GM06990 (cell line): ENCODE measurements at regions not wholly inside any gene's neighbourhood (a gene's known extent, or its start where the extent isn't known, plus 50 kb on each side); places are given as distances from the start of the nearest gene placed in this dataset.

ENCODE experiments used
- DNase-seq: peaks from one replicate; pipeline ENCODE4 v3.0.0-alpha.2; 2011; ENCODE audit not compliant: insufficient read length; ENCODE audit errors: extremely low read depth
- H3K27me3 ChIP-seq: replicated peaks from 2 replicates; pipeline ENCODE4 v1.6.0; 2011; ENCODE audit warnings: low read length; ENCODE audit not compliant: control insufficient read depth, insufficient read depth
- H3K36me3 ChIP-seq: 2 replicates; pipeline ENCODE4 v1.5.1; 2011; ENCODE audit warnings: low read length; ENCODE audit not compliant: control insufficient read depth, insufficient read depth
- H3K4me3 ChIP-seq: replicated peaks from 2 replicates; pipeline ENCODE4 v1.5.1; 2011; ENCODE audit warnings: low read depth, mild to moderate bottlenecking, control low read depth, low read length
- TF ChIP-seq, protein P1 (sequence below): IDR thresholded peaks from 2 replicates; pipeline ENCODE4 v1.5.1; 2011; ENCODE audit warnings: low read length, control low read depth, mild to moderate bottlenecking, inconsistent platforms; ENCODE audit not compliant: insufficient read depth, poor library complexity, severe bottlenecking

GRCh38 chr2:13014783-13015182 lies 298.0 kb downstream of the TRIB2 start:
- TF ChIP-seq, protein P1, sequence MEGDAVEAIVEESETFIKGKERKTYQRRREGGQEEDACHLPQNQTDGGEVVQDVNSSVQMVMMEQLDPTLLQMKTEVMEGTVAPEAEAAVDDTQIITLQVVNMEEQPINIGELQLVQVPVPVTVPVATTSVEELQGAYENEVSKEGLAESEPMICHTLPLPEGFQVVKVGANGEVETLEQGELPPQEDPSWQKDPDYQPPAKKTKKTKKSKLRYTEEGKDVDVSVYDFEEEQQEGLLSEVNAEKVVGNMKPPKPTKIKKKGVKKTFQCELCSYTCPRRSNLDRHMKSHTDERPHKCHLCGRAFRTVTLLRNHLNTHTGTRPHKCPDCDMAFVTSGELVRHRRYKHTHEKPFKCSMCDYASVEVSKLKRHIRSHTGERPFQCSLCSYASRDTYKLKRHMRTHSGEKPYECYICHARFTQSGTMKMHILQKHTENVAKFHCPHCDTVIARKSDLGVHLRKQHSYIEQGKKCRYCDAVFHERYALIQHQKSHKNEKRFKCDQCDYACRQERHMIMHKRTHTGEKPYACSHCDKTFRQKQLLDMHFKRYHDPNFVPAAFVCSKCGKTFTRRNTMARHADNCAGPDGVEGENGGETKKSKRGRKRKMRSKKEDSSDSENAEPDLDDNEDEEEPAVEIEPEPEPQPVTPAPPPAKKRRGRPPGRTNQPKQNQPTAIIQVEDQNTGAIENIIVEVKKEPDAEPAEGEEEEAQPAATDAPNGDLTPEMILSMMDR = no peak
- no peaks in the 10 kb centered on the region for H3K27me3 ChIP-seq
- H3K4me3 ChIP-seq = no peak overlapping the region
- no peaks in the 10 kb centered on the region for H3K36me3 ChIP-seq
- DNase-seq = no peak

DNA sequence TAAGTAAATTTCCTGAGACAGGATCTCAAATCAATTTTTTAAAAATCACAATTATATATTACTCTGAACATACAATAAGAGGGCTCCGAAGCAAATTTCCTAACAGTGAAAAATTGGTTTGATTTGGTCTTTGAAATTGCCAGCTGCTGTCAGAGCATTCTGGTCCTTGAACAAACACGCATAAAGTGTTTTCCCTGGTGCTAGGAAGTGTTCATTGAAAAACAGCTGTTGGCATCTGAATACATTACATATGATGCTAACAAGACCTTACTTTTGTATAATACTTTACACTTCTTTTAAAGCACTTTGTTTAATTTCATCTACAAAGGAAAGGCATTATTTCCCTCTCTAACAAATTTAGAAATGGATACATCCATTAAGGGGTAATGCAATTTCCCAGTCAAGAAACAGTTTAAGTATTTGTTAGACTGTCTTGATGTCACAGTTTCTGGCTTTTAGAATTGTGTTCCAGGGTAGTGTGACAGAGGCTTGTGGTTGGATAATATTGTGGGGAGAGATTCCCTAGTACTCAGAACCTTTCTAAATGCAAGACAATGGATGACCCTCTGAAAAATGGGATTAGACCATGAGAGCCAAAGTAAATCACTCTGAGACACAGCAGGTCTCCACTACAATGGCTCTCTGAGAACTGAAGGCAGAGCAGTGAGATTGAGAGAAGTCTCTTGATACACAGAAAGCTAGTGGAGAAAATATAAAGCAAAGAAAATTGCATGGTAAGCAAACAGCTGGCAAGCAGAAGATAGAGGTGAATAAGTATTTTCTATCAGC lies 299.0 kb downstream of the TRIB2 start:
- no peak overlapping the region for H3K4me3 ChIP-seq
- TF ChIP-seq, protein P1 = no peak
- no peaks in the 10 kb centered on the region for H3K36me3 ChIP-seq
- H3K27me3 ChIP-seq = no peaks in the 10 kb centered on the region; the same call in 1 of the 2 replicates
- DNase-seq = no peak

DNA sequence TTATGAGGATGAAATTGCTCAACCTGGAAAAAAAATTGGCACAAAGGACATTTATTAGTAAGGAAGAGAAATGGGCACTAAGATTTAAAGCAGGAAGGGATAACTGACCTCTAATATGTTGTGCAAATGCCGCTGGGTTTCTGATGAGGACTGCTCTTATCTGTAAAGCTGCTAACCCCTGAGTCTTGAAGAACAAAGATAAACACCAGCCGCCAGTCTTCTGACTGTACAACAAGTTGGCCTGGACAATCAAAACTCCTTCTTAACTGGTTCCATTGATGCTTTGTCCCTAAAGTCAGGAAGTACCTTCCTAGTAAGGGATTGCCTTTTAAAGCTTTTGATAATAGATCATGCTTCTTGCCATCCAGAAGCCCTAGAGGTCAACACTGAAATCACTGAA lies 301.8 kb downstream of the TRIB2 start:
- Histone ChIP-seq H3K36me3 (no peaks in the 10 kb centered on the region), H3K27me3 (no peaks in the 10 kb centered on the region; the same call in 1 of the 2 replicates), H3K4me3 (no peak overlapping the region)
- no peak for DNase-seq
- TF ChIP-seq, protein P1 = no peak

GRCh38 chr2:13019781-13020180 lies 303.0 kb downstream of the TRIB2 start:
- Histone ChIP-seq H3K4me3 (no peak overlapping the region), H3K27me3 (no peaks in the 10 kb centered on the region; the same call in 1 of the 2 replicates)

GRCh38 chr2:13020469-13020868 lies 303.7 kb downstream of the TRIB2 start:
- Histone ChIP-seq H3K36me3 (no peaks in the 10 kb centered on the region), H3K27me3 (no peaks in the 10 kb centered on the region; the same call in 1 of the 2 replicates), H3K4me3 (no peak overlapping the region)
- DNase-seq = no peak
- TF ChIP-seq, protein P1 = no peak

More at GRCh38 chr2:13019781-13020180, 303.0 kb downstream of the TRIB2 start:
- TF ChIP-seq, protein P1 = no peak
- H3K36me3 ChIP-seq = no peaks in the 10 kb centered on the region
- DNase-seq = no peak
